OCI-LY3 (cell line): ENCODE measurements at regions not wholly inside any gene's neighbourhood (a gene's known extent, or its start where the extent isn't known, plus 50 kb on each side); places are given as distances from the start of the nearest gene placed in this dataset.

Source experiments
- EZH2phosphoT487 ChIP-seq: fragments of 200-600 bp; shearing (Covaris generic); IDR thresholded peaks from 2 replicates; pipeline ENCODE4 v1.6.1; 2018; ENCODE audit warnings: antibody characterized with exemption, mixed run types, low read depth
- TF ChIP-seq, protein P1 (sequence below): fragments of 200-600, 300-600 bp; sonication (generic); IDR thresholded peaks from 2 replicates; pipeline ENCODE4 v1.5.1; 2014; ENCODE audit warnings: antibody characterized with exemption, low read length, low read depth

DNA sequence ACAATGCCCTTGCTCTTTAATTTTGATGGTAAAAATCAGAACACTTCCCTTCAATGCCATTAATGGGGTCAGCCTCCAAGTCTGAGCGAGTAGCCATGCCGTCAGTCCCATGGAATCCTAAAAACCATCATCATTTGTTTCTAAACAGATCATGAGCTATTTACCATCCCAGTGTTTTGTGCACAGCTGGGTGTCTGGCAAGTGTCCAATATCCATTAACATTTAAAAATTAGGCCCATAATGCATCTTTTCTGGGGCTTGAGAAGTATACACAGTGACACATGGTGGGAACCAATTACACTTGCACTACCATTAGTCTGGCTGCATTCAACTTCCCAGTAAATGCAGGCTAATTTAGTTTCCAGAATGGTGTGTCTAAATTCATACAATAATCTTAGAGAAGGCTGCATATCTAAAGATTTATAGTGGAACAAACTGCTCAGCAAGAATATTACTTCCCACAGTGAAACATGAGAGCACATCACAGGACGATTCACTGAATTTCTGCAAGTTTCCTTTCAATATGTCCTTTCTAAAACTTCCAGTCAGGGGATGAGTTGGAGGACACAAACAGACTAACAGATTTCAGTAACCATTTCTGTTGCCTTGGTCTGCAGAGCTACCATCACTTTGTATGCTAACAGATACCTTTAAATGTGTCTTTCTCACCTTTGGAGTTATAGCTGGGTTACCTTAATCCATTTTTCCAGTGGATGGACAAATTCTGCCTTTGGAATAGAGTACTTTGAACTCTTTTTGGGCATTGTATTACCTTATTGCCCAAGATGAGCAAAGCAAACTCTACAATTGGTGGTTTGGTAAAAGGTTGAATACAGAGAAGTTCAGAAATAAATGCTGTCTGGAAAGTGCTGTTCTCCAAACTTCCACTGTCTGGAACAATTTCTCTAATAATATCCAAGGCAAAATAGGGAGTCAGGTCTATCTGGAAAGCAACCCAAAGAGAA is 258.0 kb downstream of the PTBP2 start:
- TF ChIP-seq, protein P1, sequence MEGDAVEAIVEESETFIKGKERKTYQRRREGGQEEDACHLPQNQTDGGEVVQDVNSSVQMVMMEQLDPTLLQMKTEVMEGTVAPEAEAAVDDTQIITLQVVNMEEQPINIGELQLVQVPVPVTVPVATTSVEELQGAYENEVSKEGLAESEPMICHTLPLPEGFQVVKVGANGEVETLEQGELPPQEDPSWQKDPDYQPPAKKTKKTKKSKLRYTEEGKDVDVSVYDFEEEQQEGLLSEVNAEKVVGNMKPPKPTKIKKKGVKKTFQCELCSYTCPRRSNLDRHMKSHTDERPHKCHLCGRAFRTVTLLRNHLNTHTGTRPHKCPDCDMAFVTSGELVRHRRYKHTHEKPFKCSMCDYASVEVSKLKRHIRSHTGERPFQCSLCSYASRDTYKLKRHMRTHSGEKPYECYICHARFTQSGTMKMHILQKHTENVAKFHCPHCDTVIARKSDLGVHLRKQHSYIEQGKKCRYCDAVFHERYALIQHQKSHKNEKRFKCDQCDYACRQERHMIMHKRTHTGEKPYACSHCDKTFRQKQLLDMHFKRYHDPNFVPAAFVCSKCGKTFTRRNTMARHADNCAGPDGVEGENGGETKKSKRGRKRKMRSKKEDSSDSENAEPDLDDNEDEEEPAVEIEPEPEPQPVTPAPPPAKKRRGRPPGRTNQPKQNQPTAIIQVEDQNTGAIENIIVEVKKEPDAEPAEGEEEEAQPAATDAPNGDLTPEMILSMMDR, result no peak
- no peak for TF ChIP-seq EZH2phosphoT487
